ENCODE measurements at regions not wholly inside any gene's neighbourhood (a gene's known extent, or its start where the extent isn't known, plus 50 kb on each side); places are given as distances from the start of the nearest gene placed in this dataset.

DNA sequence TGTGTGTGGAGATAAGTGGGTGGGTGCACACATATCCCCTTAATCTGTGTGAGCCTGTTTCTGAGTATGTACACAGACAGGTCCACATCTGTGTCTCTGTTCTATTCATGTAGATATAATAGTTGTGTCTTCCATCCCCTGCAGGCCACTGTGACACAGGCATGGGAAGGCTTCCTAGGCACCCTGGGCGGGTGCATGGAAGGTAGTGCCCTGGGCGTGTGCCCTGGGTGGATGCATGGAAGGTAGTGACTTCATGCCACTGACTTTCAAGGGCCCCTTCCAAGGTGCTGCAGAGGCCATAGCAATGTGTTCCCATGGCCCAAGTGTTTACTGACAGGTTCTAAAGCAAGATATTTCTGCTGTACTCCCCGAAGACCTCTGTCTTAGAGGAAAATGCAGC lies 462.5 kb upstream of the HS6ST1 start:
- in situ Hi-C loops (cut with MboI; ENCODE audit: low sequenced_read_pairs): no loop called here

DNA sequence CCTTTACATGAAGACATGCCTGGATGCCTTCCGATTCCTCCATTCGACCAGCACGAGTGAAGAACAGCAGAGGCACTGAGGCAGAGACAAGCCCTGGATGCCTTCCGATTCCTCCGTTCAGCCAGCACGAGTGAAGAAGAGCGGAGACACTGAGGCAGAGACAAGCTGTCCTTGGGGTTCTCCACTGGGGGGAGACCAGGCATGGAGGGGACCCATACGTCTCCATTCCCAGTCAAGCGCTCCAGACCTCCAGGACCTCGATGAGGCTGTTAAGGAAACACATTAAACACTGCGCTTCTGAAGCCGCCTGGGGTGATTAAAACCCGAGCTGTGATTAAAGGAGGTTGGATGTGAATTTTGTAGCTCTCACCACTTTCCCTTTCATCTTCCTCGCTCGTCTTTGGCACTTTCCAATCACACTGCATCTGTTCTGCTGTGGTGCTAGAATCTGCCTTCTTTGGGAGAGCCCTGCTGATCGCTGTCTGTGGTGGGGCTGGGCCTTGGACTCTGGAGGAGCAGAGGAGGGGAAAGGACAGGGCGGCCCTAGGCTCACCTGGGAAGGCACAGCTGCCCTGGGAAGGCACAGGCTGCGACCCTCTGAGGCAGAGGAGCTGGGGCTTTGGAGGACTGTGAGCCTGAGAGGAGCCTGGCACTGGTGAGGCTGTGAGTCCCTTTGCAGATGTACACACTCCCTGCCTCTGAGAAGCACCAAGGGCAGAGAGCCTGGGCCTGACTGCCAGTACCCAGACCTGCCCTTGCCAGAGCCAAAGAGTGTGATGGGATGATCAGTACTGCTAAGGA lies 463.1 kb upstream of the HS6ST1 start:
- in situ Hi-C loops (cut with MboI; ENCODE audit: low sequenced_read_pairs): no loop called here

DNA sequence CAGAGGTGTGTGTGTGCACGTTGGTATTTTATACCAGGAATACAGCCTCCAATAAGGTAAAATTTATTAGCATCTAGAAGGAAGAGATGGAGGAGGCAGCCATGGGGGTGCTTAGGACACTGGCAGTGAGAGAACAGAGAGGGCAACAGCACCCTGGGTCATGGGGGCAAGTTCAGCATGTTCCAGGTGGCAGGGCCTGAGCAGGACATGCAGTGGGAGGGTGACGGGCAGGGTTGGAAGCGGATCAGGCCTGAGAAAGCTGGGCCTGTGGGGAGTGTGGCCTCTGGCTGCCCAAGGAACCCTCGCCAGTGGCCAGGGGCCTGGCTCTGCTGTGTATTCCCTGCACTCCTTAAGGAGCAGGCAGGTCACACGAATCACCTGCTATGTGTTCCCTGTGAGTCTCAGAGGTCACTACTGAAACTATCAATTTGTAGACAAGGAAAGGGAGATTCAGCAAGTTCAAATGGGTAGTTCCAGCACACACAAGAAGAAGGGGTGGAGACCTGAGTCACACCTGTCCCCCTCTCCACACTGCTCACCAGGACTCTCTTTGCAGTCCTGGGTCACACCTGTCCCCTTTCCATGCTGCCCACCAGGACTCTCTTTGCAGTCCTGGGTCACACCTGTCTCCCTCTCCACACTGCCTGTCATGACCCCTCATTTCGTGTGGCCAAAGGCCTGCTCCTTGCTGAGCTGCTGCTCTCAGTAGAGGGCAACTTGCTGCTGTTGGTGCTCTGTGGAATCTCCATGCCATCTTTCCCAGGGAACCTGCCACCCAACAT lies 463.9 kb upstream of the HS6ST1 start:
- in situ Hi-C loops (cut with MboI; ENCODE audit: low sequenced_read_pairs): no loop called here

DNA sequence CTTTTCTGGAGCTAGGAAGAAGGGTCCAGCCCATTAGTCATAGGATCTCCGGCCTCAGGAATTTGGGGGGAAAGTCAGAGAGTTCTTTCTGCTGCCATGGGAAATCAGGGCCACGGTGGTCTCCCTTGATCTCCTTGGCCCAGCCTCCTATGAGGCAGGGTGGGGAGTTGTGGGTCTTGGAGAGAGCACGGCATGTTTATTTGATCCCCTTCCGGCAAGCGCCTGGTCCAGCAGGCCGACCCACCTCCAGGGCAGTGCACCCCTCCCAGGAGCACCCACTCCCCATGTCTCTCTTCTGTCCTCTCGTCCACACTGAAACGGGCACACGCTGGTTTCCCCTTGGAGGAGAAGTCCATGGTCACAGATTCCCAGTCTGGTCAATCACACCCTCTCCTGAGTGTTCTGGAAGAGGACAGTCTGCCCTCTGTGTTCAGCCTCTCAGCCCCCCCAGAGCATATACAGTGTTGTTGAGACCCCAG lies 464.6 kb upstream of the HS6ST1 start:
- in situ Hi-C loops (cut with MboI; ENCODE audit: low sequenced_read_pairs): no loop called here

GRCh38 chr2:128783896-128784295 lies 465.2 kb upstream of the HS6ST1 start:
- in situ Hi-C loops (cut with MboI; ENCODE audit: low sequenced_read_pairs): no loop called here

DNA sequence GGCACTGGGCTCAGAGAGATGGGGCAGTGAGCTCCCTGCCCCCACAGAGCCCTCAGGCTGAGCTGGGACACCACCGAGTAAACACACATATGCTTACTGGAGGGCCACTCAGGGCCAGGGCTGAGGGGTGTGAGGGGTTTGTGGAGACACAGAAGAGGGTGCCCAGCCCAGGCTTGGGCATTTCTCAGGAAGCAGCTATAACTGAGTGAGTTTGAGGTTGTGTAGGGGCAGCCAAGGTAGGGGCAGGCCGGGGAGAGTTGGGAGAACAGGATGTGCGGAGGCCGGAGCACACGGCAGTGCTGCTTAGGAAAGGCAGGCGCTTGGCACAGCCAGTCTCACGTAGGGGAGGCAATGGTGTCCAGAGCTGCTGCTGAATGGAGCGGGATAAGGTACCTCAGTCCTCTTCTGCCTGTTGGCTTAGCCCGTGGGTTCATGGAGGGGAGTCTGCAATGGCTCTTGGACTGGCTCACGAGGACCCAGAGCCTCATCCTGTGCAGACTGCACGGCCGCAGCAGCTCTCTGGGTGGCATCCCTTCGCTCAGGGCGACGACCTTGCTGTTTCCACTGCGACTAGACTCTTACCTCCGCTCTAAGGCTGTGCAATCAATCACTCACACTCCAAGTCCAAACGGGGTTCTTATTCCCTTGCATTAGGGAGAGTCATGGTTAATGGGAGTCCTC lies 466.1 kb upstream of the HS6ST1 start:
- in situ Hi-C loops (cut with MboI; ENCODE audit: low sequenced_read_pairs): no loop called here

DNA sequence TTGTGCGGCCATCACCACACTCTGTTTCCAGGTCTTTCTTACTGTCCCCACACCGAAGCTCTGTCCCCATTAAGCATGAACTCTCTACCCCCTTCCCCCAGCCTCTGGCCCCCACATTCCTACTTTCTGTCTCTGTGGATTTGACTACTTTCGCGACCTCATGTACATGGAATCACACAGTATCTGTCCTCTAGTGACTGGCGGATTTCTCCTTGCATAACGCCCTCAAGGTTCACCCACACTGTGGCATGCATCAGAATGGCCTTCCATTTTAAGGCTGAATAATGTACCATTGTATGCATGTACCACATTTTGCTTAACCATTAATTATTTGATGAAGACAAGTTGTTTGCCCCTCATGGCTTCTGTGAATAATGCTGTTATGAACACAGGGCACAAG lies 467.6 kb upstream of the HS6ST1 start:
- in situ Hi-C loops (cut with MboI; ENCODE audit: low sequenced_read_pairs): no loop called here

DNA sequence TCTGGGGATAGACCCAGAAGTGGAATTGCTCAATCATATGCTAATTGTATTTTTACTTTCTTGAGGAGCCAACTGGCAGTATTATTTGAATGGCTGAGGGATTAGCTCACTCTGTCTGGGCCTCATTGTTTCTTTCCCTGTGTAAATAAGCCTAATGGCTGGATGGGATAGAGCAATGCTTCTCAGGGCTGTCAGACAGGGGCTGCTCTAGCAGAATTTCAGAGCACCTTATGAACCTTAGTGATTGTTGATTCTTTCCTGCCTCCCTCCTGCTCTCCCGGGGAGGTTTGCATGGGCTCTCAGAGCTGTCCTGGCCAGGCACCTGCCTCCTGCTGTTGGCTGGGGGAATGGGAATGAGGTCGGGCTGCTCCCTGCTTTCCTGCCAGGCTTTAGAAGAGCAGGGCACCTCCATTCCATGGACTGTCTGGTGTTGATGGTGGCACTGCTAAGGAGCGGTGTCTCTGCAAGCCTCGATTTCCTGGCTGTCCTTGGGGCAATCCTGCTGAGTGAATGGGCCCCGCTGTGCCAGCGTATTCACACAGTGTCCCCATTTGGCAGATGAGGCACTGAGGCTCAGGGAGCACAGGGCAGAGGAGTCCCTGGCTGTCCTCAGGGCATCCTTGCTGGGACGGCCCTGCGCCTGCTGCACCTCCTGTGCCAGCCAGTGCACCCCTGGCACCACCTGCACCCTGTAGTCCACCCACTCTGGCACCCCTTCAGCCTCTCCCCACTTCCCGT lies 468.2 kb upstream of the HS6ST1 start:
- in situ Hi-C loops (cut with MboI; ENCODE audit: low sequenced_read_pairs): no loop called here

- in situ Hi-C loops (cut with MboI; ENCODE audit: low sequenced_read_pairs): no loop called here
Measured at GRCh38 chr2:128787616-128788015, 468.9 kb upstream of the HS6ST1 start.

DNA sequence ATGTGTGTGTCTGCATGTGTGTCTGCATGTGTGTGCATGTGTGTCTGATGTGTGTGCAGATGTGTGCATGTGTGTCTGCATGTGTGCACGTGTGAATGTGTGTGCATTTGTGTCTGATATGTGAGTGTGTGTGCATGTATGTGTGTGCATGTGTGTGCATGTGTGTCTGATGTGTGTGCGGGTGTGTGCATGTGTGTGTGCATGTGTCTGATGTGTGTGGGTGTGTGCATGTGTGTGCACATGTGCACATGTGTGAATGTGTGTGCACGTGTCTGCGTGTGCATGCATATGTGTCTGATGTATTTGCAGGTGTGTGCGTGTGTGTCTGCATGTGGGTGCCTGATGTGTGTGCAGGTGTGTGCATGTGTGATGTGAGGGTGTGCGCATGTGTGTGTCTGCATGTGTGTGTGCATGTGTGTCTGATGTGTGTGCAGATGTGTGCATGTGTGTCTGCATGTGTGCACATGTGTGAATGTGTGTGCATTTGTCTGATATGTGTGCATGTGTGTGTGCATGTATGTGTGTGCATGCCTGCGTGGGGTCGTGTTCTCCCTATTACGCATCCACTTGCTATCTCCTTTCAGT lies 470.1 kb upstream of the HS6ST1 start:
- in situ Hi-C loops (cut with MboI; ENCODE audit: low sequenced_read_pairs): no loop called here

DNA sequence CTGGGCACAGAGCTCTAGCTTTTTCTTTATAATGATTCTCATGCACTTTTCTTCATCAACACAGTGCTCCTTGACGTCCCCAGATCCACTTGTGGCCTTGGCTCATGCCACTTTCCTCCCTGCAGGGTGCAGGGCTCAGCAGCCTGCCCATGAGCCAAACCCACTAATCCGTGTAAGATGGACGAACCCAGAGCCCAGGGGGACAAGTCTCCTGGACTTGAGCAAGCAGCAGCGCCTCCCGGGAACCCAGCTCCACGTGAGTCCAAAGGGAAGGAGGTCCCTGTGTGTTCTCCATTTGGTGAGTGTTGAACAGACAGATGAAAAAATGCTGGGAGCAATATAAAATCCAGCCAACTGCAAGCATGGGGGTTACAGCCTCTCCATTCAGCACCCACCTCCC lies 470.6 kb upstream of the HS6ST1 start:
- in situ Hi-C loops (cut with MboI; ENCODE audit: low sequenced_read_pairs): no loop called here

DNA sequence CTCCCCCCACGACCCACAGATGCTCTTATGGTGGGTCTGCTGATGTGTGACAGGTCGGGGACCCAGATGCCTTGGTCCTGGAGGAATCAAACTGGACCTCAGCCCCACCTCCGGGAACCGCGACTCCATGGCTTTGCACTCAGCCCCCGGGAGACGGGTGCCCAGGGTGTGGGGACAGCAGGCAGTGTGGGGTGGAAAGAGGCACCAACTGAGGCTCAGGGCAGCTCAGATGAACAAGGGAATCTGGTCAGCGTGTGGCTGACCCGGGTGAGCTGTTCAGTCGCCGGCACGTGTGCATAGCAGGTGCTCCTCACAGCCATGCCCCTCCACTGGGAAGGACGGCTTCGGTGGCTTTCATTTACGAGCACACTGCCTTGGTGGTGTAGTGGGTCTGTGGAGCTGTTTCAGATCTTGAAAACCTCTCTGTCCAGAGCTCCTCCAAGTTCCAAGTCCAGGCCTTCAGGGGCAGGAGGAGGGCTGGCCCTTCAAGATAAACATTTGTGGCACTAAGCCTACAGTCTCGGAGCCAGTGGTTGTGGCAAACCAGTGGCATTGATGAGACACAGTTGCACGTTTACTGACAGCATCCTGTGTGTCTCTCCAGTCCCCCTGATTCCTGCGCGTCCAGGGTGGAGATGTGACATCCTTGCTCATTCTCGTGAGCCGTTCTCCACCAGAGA lies 471.2 kb upstream of the HS6ST1 start:
- in situ Hi-C loops (cut with MboI; ENCODE audit: low sequenced_read_pairs): no loop called here

GRCh38 chr2:128790541-128791001 lies 471.9 kb upstream of the HS6ST1 start:
- in situ Hi-C loops (cut with MboI; ENCODE audit: low sequenced_read_pairs): no loop called here

GRCh38 chr2:128791120-128791984 lies 472.7 kb upstream of the HS6ST1 start:
- in situ Hi-C loops (cut with MboI; ENCODE audit: low sequenced_read_pairs): no loop called here

DNA sequence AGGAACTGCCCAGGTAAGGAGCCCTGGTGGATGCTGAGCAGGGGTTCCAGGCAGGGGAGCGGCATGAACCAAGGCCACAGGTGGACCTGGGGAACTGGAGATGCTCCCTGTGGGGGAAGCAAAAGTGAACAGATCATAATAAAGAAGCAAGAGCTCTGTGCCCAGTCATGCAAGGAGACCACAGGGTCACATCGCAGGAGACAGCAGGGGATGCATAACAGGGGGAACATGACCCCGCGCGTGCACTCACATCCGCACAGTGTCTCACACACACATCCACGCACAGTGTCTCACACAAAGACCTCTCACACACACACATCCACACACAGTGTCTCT lies 473.3 kb upstream of the HS6ST1 start:
- in situ Hi-C loops (cut with MboI; ENCODE audit: low sequenced_read_pairs): no loop called here

DNA sequence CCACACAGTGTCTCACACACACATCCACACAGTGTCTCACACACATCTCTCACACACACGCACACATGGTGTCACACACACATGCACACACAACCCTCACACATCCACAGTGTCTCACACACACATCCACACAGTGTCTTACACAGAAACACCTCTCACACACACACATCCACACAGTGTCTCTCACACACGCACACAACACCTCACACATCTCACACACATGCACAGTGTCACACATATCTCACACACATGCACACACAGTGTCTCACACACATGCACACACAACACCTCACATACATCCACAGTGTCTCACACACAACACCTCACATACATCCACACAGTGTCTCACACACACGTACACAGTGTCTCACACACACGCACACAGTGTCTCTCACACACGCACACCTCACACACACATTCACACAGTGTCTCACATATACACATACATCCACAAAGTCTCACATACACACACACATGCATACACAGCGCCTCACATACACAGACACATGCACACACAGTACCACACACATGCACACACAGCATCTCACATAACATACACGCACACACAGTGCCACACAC lies 473.9 kb upstream of the HS6ST1 start:
- in situ Hi-C loops (cut with MboI; ENCODE audit: low sequenced_read_pairs): no loop called here

GRCh38 chr2:128793404-128793803 lies 474.7 kb upstream of the HS6ST1 start:
- in situ Hi-C loops (cut with MboI; ENCODE audit: low sequenced_read_pairs): no loop called here

DNA sequence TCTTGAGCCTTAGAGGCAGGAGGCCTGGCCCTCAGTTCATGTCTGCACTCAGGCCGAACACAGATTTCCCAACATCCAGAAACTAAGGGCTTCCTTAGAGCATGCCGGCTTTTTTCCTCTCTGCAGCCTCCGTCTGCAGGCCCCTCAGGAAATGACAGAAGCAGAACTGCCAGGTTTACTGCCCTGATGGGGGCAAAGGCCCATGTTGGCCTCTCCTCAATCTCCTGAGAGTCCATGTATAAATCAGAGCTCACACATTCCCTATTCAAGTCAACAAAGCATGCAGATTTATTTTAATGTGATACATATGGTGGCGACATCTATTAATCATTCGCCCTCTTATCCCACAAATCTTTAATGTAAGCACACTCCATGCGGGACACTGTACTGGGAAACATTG lies 475.6 kb upstream of the HS6ST1 start:
- in situ Hi-C loops (cut with MboI; ENCODE audit: low sequenced_read_pairs): no loop called here

DNA sequence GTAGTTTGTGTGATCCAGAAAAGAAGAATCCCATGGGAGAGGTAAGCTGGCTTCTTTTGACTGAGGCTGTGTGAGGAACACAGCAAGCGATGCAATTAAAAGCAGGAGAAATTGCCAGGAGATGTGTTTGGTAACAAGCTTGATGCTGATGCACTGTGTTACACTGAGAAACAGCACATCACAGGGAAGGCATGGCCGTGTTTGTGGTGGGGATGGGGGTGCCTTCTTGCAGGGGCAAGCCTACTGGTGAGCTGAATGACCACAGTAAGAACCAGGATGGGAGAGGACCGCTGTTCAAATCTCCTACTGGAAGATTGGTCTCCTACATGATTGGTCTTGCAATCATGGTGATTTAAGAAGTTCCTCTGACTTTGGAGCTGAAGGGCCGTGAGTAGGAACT lies 477.7 kb upstream of the HS6ST1 start:
- in situ Hi-C loops (cut with MboI; ENCODE audit: low sequenced_read_pairs): no loop called here

Measured in HL-60/S4 treated with retinoic acid at 250 ng/mL for 4 days and 3 days (cell line).